ENCODE measurements at regions not wholly inside any gene's neighbourhood (a gene's known extent, or its start where the extent isn't known, plus 50 kb on each side); places are given as distances from the start of the nearest gene placed in this dataset.

- no peak for TF ChIP-seq CTCF (IDR thresholded peaks at IDR 0.05; ENCODE audit: low read length)
- no peak for TF ChIP-seq EZH2 (optimal IDR thresholded peaks at IDR 0.05; ENCODE audit: low read depth, low read length)
- no peak for TF ChIP-seq EZH2phosphoT487 (IDR thresholded peaks at IDR 0.05; ENCODE audit: low read length)
Measured at GRCh38 chr2:109692013-109692743, 78.0 kb downstream of the SOWAHC start.
